Astrocyte of the spinal cord (primary cell): ENCODE measurements at regions not wholly inside any gene's neighbourhood (a gene's known extent, or its start where the extent isn't known, plus 50 kb on each side); places are given as distances from the start of the nearest gene placed in this dataset.
A peak's percentile ranks its signal among the peaks of the same experiment; 100 is the strongest.

Source experiments
- DNase-seq: peaks from one replicate; pipeline ENCODE4 v3.0.0; 2011; ENCODE audit warnings: low read depth, low spot score
- H3K4me3 ChIP-seq: 2 replicates; pipeline ENCODE4 v1.5.1; 2011; ENCODE audit warnings: low read depth, mild to moderate bottlenecking, low read length, moderate library complexity
- in situ Hi-C: cut with HindIII; loops from 2 replicates; pipeline ENCODE4 v1.10.0; 2017; ENCODE audit warnings: low sequenced_read_pairs
- TF ChIP-seq, protein P1 (sequence below): IDR thresholded peaks from 2 replicates; pipeline ENCODE4 v1.5.1; 2012; ENCODE audit warnings: low read depth, mild to moderate bottlenecking, low read length, inconsistent platforms

- TF ChIP-seq, protein P1, sequence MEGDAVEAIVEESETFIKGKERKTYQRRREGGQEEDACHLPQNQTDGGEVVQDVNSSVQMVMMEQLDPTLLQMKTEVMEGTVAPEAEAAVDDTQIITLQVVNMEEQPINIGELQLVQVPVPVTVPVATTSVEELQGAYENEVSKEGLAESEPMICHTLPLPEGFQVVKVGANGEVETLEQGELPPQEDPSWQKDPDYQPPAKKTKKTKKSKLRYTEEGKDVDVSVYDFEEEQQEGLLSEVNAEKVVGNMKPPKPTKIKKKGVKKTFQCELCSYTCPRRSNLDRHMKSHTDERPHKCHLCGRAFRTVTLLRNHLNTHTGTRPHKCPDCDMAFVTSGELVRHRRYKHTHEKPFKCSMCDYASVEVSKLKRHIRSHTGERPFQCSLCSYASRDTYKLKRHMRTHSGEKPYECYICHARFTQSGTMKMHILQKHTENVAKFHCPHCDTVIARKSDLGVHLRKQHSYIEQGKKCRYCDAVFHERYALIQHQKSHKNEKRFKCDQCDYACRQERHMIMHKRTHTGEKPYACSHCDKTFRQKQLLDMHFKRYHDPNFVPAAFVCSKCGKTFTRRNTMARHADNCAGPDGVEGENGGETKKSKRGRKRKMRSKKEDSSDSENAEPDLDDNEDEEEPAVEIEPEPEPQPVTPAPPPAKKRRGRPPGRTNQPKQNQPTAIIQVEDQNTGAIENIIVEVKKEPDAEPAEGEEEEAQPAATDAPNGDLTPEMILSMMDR = no peak
- DNase-seq = peak; percentile 95
- in situ Hi-C loops = no loop called here
- H3K4me3 ChIP-seq = no peak overlapping the region
These were observed 237.8 kb upstream of the JADE1 start for GRCh38 chr4:128571747-128572146.

DNA sequence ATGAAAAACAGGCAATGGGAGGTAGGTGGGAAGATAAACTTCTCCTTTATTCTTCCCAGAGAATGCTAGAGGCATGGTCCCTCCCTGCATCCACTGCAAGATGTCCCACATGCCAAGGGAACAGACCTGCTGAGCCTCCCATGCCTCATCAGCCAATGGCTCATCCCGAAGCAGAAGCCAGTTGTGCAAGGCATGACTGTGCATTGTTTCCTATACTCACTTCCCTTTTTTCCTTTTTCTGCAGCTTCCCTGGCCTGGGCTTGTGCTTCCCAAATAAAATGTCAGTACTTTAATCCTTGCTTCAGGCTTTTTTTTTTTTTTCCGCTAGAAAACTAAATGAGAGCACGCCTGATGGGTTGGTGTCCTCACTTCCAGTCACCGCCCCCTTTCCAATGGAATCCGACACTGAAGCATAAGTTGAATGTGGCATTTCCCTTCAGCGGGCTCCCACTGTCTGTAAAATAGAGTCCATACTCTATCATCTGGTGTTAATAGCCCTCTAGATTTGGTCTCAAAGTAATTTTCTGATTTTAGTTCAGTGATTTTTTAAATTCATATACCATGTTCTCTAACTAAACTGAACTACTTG is 239.0 kb upstream of the JADE1 start:
- no peak overlapping the region for H3K4me3 ChIP-seq
- DNase-seq = no peak
- TF ChIP-seq, protein P1 = no peak
- in situ Hi-C loops = no loop called here

DNA sequence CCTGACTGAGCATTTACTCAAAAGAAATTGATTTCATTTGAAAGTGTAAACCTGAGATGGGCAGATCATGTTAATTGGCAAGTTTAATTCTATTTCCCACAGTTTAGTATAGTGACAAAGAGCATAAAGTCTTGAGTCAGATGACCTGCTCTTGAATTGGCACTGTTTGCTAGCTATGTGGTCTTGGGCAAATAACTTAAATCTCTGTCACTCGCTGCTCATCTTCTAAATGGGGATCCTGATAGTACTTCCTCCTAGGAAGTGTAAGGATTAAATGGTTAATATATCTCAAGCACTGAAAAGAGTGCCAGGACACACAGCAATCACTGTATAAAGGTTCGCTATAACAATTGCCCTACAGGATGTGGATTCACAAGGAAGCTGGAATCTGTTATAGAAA is 242.8 kb upstream of the JADE1 start:
- in situ Hi-C loops = no loop called here
- TF ChIP-seq, protein P1 = no peak
- no peak overlapping the region for H3K4me3 ChIP-seq
- no peak for DNase-seq

- no peak overlapping the region for H3K4me3 ChIP-seq
- in situ Hi-C loops = no loop called here
- TF ChIP-seq, protein P1 = peak; percentile 68
- no peak for DNase-seq
These were observed 243.8 kb upstream of the JADE1 start for GRCh38 chr4:128565565-128566186.

- H3K4me3 ChIP-seq = no peak overlapping the region
- TF ChIP-seq, protein P1 = no peak
- in situ Hi-C loops = no loop called here
- no peak for DNase-seq
These were observed 244.4 kb upstream of the JADE1 start for GRCh38 chr4:128565054-128565453.

GRCh38 chr4:128564081-128564630 is 245.3 kb upstream of the JADE1 start:
- no peak overlapping the region for H3K4me3 ChIP-seq
- TF ChIP-seq, protein P1 = no peak
- in situ Hi-C loops = no loop called here
- no peak for DNase-seq
